Anterior cingulate cortex (tissue), 58 donors: ENCODE measurements at regions not wholly inside any gene's neighbourhood (a gene's known extent, or its start where the extent isn't known, plus 50 kb on each side); places are given as distances from the start of the nearest gene placed in this dataset.

Experiments
- DNase-seq, 58 donors: peaks; one replicate each; lab custom pipeline; 2025; lab: John Stamatoyannopoulos, UW

DNA sequence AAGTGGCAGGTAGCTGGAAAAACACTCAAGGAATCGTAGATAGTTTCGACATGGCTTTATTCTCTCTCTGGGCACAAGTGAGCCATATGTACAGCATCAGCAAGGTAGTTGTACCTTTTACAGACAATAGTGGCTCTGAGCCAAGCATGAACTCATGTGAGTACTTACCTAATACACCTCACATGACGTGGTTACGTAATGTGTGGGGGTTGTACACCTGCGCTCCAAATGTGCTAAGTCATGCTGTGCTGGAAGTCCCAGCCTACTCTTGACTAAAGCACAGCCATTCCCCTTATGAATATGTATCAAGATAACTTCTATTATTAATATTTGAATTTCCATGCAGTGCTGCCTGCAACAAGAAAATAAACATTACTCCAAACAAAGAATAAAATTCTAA is 78.8 kb upstream of the HMGN3 start:
- DNase-seq, result peak in 1 of 58 donors; percentile 7

- no peak for DNase-seq
Measured at GRCh38 chr6:79307321-79308036, 73.0 kb upstream of the HMGN3 start.

DNA sequence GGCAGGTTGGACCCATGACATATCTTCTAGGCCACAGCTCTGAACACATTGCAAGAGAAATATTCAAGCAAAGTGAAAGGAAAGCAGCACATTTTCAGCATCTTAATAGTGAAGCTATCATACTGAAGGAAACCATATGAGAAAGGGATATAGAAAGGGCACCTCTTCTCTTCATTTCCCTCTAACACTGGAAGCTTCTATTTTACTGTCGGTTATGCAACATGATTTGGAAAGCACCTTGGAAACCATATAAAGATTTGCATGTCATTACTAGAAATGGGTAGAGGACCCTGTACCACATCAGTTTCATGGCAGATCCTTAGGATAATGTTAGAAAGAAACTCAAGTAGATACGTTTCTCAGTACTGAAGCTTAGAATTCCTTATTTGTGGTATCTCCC is 70.5 kb upstream of the HMGN3 start:
- no peak for DNase-seq

GRCh38 chr6:79302341-79302740 is 67.9 kb upstream of the HMGN3 start:
- no peak for DNase-seq

GRCh38 chr6:79301290-79301689 is 66.8 kb upstream of the HMGN3 start:
- no peak for DNase-seq

GRCh38 chr6:79296211-79296610 is 61.7 kb upstream of the HMGN3 start:
- no peak for DNase-seq
